ENCODE measurements at regions not wholly inside any gene's neighbourhood (a gene's known extent, or its start where the extent isn't known, plus 50 kb on each side); places are given as distances from the start of the nearest gene placed in this dataset.
"Not testable (repeated sequence)": the region's sequence is repeated elsewhere in the genome, so short reads cannot be mapped to it uniquely, and the experiment has no call there.

DNA sequence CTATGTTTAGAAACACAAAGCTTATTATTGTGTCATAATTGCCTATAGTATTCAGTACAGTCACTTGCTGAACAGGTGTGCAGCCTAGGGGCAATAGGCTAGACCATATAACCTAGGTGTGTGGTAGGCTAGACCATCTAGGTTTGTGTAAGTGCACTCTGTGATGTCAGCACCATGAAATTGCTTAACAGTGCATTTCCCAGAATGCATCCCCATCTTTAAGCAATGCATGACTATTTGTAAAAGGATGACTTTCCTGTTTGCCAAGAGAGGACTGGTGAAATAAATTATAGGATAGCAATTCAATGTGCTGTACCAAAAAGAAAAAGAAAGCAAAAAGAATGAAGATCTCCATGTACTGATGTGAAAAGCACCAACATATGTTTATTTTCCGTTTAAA is 288.7 kb upstream of the AUTS2 start:
- no peak for DNase-seq
- H3K27ac Mint-ChIP-seq = no peak overlapping the region
- ATAC-seq = no peak
- H3K4me3 Mint-ChIP-seq = no peak overlapping the region
- peaks cover 4 to 14% of the 10 kb centered on the region in 2 donors for H3K9me3 Mint-ChIP-seq
- no peaks in the 10 kb centered on the region for H3K27me3 Mint-ChIP-seq
- no peaks in the 10 kb centered on the region for H3K4me1 Mint-ChIP-seq

DNA sequence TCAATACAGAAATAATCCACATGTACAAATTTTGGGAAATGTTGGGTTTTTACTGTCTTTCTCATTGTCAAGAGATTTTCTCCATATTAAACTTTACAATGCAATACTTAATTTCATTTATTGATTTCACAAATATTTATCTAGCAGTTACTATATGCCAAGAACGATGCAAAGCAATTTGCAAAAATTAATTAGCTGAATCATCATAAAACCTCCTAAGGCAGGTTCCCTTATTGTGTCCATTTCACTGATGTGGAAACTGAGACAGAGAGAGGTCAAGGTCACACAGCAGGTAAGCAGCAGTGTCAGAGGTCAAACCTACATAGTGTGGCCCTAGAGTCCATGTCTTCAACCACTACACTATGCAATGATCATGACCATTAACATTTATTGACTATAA is 286.8 kb upstream of the AUTS2 start:
- Mint-ChIP-seq H3K27ac (no peak overlapping the region), H3K9me3 (peaks cover 11 to 13% of the 10 kb centered on the region in 2 donors), H3K27me3 (no peaks in the 10 kb centered on the region), H3K4me1 (peaks cover 3% of the 10 kb centered on the region), H3K4me3 (no peak overlapping the region)
- DNase-seq (no peak), ATAC-seq (no peak)

DNA sequence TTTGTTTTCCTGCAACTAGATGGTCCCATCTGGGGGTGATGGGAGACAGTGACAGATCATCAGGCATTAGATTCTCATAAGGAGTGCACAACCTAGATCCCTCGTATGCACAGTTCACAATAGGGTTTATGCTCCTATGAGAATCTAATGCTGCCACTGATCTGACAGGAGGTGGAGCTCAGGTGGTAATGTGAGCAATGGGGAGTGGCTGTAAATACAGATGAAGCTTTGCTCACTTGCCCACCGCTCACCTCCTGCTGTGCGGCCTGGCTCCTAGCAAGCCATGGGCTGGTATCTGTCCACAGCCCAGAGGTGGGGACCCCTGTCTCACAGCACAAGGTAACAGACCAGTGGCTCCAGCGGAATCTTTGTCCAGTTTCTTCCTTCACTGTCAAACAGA is 284.4 kb upstream of the AUTS2 start:
- Mint-ChIP-seq H3K4me1 (peaks cover 11% of the 10 kb centered on the region), H3K9me3 (peaks cover 16% of the 10 kb centered on the region in 2 donors)
- not testable (repeated sequence) for ATAC-seq, H3K27me3 Mint-ChIP-seq, DNase-seq, H3K4me3 Mint-ChIP-seq, H3K27ac Mint-ChIP-seq

DNA sequence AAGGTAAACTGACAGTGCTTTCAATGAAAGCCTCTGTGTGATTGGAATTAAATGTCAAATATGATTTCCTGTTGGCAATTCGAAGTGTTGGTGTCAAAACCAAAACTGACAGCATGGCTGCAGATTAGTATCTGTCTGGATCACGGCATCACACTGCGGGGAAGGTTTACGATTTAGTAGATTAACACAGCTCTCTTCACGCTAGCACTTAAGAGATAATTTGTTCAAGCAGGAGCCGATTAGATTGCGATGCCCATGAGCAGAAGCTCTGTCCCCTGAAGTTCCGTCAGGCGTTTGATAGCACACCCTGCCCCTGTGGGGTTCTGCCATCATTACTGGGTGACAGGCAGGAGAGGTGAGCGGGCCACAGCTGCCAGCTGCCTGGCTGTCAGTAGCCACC is 279.5 kb upstream of the AUTS2 start:
- ATAC-seq = no peak
- H3K4me3 Mint-ChIP-seq = no peak overlapping the region
- H3K9me3 Mint-ChIP-seq = peaks cover 16% of the 10 kb centered on the region in 2 donors
- H3K4me1 Mint-ChIP-seq = peaks cover 11% of the 10 kb centered on the region
- H3K27ac Mint-ChIP-seq = no peak overlapping the region
- no peaks in the 10 kb centered on the region for H3K27me3 Mint-ChIP-seq
- no peak for DNase-seq

DNA sequence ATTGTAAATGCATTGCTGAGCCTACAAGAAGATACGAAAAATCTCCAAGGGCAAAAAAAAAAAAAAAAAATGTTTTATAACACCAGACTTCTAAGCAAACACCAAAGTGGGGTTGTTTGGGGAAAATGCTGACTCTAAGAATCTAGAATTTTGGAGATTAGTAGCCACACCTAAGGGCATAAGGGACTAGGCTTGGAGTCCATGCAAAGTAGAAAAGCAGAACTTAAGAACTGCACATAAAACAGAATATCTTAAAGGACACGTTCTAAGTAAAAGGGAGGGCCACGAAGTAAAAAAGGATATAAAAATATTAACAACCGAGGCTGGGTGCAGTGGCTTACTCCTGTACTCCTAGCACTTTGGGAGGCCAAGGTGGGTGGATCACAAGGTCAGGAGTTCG is 269.8 kb upstream of the AUTS2 start:
- no peak overlapping the region for H3K27ac Mint-ChIP-seq
- H3K4me3 Mint-ChIP-seq = no peak overlapping the region
- no peak for ATAC-seq
- no peak for DNase-seq
- H3K27me3 Mint-ChIP-seq = no peaks in the 10 kb centered on the region
- no peaks in the 10 kb centered on the region for H3K4me1 Mint-ChIP-seq
- peaks cover 0 to 14% of the 10 kb centered on the region in 2 donors for H3K9me3 Mint-ChIP-seq

DNA sequence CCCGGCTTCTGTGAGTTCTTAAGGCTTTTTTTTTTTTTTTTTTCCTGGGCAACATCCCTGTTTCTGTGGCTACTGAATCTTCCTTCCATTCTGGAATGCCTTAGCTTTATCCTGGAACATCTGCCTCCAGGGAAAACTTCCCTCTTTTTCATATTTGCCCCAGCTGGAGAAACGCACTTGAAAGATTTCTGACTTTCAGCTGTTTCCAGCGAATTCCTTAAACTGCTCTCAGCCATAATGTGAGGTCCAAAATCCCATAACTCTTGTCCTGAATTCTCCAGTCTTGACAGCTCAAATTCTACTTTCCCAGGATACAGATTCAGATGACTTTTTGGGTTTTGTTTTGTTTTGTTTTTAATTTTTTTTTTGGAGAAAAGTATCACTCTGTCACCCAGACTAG is 263.6 kb upstream of the AUTS2 start:
- Mint-ChIP-seq H3K27ac (no peak overlapping the region), H3K27me3 (no peaks in the 10 kb centered on the region), H3K4me1 (no peaks in the 10 kb centered on the region), H3K4me3 (no peak overlapping the region), H3K9me3 (peaks cover 0 to 21% of the 10 kb centered on the region in 2 donors)
- DNase-seq (no peak), ATAC-seq (no peak)

DNA sequence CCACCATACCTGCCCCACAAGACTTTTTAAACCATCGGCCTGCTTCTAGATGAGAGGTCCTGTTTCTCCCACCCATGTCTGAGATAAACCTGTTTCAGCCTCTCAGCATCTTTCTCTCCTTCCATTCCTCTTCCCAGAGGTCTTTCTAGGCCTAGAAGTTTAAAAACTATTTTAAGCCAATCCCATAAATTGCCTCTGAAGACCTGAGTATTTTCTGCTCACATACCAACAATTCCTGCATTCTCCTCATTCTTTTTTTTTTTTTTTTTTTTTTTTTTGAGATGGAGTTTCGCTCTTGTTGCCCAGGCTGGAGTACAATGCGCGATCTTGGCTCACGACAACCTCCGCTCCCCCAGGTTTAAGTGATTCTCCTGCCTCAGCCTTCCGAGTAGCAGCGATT is 262.9 kb upstream of the AUTS2 start:
- H3K4me3 Mint-ChIP-seq = no peak overlapping the region
- H3K4me1 Mint-ChIP-seq = no peaks in the 10 kb centered on the region
- H3K9me3 Mint-ChIP-seq = peaks cover 0 to 15% of the 10 kb centered on the region in 2 donors
- H3K27ac Mint-ChIP-seq = no peak overlapping the region
- H3K27me3 Mint-ChIP-seq = no peaks in the 10 kb centered on the region
- DNase-seq (no peak), ATAC-seq (no peak)

DNA sequence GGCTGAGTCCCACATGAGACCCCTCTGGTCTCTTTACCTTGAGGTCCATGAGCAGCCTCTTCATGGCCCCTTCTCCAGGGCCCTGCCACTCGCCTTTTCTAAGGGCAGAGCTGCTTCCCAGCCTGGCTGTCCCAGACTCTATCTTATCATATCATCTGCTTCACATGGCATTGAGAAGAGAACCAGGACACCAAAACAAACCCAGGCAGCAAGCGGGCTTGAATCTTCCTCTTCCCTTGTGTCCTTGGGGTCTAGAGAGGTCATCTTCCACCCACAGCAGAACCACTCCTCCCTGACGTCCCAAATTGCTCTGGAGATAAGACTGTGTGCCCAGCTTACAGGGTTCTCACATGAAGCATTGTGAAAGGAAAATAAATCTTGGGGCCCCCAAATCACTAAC is 261.3 kb upstream of the AUTS2 start:
- H3K4me3 Mint-ChIP-seq = no peak overlapping the region
- DNase-seq (no peak), ATAC-seq (no peak)
- no peak overlapping the region for H3K27ac Mint-ChIP-seq
- H3K27me3 Mint-ChIP-seq = no peaks in the 10 kb centered on the region
- H3K4me1 Mint-ChIP-seq = no peaks in the 10 kb centered on the region
- peaks cover 4 to 16% of the 10 kb centered on the region in 2 donors for H3K9me3 Mint-ChIP-seq

DNA sequence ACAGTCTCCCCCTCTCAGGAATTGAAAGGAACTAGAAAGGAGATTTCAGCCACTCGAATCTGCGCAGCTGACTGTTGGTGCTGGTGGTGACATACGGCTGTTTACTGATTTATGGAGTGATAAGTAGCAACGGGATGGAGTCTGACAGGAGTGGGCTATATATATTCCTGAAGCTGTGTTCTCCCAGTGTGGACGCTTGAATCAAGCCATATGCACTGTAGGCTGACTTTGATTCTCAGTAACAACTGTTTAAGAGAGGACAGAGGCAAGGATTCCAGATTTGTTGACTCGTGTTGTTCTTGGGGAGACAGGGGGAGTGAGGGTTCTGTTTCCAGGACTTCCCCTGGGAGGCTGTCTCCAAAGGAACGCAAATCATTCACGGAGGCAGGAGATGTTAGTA is 260.1 kb upstream of the AUTS2 start:
- Mint-ChIP-seq H3K9me3 (peaks cover 4 to 16% of the 10 kb centered on the region in 2 donors), H3K27ac (no peak overlapping the region), H3K4me3 (no peak overlapping the region), H3K27me3 (no peaks in the 10 kb centered on the region), H3K4me1 (no peaks in the 10 kb centered on the region)
- ATAC-seq = no peak
- DNase-seq = no peak

DNA sequence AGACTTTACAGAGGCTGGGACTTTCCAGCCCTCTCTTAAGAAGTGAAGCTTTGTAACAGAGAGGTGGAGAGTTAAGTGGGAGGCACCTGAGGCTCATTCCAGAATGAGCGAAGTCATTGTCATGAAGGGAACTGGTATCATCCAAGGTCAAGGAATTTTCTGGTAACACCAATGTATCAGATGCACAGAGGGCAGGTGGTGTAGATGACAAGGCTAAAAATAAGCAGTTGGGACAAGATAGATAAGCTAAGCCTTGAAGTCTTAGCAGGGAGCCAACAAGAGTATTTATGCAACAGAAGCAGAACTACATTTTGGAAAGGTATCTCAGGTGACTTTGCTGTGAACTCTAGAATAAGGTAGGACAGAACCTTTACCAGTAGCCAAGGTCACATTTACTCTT is 257.0 kb upstream of the AUTS2 start:
- no peaks in the 10 kb centered on the region for H3K4me1 Mint-ChIP-seq
- H3K27ac Mint-ChIP-seq = no peak overlapping the region
- no peaks in the 10 kb centered on the region for H3K27me3 Mint-ChIP-seq
- DNase-seq (no peak), ATAC-seq (no peak)
- H3K9me3 Mint-ChIP-seq = peaks cover 4 to 8% of the 10 kb centered on the region in 2 donors
- H3K4me3 Mint-ChIP-seq = no peak overlapping the region

DNA sequence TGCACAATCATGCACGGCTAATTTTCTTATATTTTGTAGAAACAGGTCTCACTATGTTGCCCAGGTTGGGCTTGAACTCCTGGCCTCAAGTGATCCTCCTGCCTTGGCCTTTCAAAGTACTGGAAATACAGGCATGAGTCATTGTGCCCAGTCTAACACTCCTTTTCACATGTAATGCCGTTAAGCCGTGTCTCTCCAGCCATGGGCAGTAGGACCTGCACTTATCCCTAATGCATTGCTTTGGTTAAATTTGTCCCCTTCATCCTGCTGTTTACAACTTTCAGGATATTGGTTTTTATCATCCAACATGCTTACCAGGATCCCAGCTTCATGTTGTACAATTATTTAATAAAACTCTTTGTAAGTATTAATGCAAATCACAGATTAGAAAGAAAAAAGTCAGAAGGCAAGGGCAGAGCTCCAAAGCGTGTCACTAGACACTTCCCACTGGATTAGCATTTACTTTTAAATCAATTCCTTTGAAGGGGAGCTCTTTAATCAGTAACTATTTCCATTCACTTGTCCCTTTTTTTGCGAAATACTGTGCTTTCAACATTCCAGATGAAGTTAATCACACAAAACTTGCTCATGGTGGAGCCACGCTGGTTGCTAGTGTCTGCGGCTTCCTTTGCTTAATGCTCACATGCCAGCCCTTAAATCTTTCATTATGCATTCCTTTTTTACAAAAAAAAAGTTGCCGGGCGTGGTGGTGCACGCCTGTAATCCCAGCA is 256.0 kb upstream of the AUTS2 start:
- no peak overlapping the region for H3K27ac Mint-ChIP-seq
- H3K4me3 Mint-ChIP-seq = no peak overlapping the region
- H3K27me3 Mint-ChIP-seq = no peaks in the 10 kb centered on the region
- H3K9me3 Mint-ChIP-seq = peaks cover 4 to 8% of the 10 kb centered on the region in 2 donors
- no peaks in the 10 kb centered on the region for H3K4me1 Mint-ChIP-seq
- ATAC-seq (no peak), DNase-seq (no peak)

DNA sequence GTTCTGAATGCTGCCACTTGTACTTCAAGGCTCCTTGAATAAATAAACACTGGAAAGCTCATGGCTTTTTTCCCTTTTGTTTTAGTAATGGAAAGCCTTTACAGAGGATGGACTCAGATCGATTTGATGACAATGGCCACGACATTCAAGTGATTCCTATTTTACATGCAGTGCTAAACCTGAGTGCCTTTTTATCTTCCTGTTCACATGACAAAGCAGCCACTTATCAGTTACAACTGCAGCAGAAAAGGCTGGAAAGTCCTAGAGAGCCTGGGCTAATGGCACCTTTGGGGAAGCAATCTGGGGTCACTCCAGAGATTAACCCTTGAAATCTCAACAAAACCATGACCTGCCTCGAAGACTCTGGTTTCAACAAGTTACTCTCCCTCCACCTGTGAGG is 249.0 kb upstream of the AUTS2 start:
- ATAC-seq (no peak), DNase-seq (no peak)
- Mint-ChIP-seq H3K4me3 (no peak overlapping the region), H3K9me3 (no peaks in the 10 kb centered on the region), H3K27me3 (no peaks in the 10 kb centered on the region), H3K4me1 (no peaks in the 10 kb centered on the region), H3K27ac (no peak overlapping the region)

DNA sequence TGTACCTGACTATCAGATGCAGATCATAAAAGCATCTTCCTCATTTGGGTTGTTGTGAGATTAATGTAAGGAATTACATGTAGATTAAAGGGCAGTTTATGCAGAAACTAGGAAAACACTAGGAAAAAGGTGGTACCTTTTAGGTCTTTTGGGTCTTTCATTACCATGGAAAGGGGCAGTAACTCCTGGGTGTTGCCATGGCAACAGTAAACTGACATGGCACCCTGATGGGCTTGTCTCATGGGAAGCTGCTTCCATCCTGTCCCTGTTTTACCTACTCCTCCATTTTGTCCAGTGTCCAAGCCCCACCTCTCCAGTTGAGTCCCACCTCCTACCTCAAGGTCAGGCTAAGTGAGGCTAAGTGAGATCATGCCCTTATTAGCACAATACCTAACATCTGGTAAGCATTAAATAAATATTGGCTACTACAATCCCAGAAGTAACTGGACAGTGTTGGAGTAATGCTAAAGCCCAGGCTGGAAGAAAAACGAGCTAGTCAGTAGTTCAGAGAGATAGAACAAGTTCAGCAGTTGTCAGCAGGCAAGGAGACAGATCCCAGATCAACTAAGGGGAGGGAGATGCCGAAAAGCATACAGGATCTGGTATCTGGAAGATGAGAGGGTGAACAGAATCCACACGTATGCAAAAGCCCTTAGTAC is 240.0 kb upstream of the AUTS2 start:
- Mint-ChIP-seq H3K4me3 (no peak overlapping the region), H3K4me1 (no peaks in the 10 kb centered on the region), H3K27me3 (no peaks in the 10 kb centered on the region), H3K9me3 (peaks cover 0 to 6% of the 10 kb centered on the region in 2 donors), H3K27ac (no peak overlapping the region)
- DNase-seq (no peak), ATAC-seq (no peak)

DNA sequence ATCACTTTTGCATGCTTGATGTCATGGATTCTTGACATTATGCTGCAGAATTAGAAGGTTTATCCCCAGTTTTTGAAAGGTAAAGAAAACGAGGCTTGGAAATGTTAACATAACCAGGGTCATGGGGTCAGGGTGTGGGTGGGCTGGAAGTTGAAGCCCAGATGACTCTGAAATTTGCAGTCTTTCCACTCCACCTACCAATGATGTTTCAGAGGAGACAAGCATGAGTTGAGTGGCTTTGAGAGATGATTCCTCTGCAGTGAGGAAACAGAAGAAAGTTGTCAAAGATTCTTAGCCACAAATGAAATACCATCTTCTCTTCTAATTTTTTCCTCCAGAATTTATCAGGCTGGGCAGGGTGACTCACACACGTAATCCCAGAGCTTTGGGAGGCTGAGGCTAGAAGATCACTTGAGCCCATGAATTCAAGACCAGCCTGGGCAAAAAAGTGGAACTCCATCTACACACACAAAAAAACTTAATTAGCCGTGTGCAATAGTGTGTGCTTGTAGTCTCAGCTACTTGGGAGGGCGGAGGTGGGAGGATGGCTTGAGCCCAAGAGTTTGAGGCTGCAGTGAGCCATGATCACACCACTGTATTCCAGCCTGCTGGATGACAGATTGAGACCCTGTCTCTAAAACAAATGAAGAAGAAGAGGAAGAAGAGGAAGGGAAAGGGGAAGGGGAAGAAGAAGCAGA is 239.1 kb upstream of the AUTS2 start:
- no peak overlapping the region for H3K27ac Mint-ChIP-seq
- H3K4me3 Mint-ChIP-seq = no peak overlapping the region
- H3K27me3 Mint-ChIP-seq = no peaks in the 10 kb centered on the region
- H3K9me3 Mint-ChIP-seq = peaks cover 0 to 6% of the 10 kb centered on the region in 2 donors
- DNase-seq (no peak), ATAC-seq (no peak)
- H3K4me1 Mint-ChIP-seq = no peaks in the 10 kb centered on the region

DNA sequence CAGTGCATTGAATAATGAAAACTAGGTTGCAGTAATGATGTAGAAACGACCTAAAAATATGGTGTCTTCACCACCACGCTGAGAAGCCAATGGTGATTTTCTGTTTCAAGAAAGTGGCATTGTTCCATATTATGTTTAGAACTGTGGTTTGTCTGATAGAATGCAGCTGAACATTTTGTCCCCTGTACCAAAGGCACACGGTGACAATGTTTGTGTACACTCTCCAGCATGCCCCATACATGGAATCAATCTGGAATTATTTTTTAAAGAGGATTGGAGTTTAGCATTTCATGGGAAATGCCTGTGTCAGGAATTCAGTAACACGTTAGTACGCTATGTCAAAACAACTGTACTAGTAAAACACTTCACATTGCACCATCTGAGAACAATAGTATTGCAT is 237.4 kb upstream of the AUTS2 start:
- Mint-ChIP-seq H3K27me3 (no peaks in the 10 kb centered on the region), H3K4me1 (no peaks in the 10 kb centered on the region), H3K4me3 (no peak overlapping the region), H3K9me3 (peaks cover 0 to 6% of the 10 kb centered on the region in 2 donors), H3K27ac (no peak overlapping the region)
- DNase-seq (no peak), ATAC-seq (no peak)

DNA sequence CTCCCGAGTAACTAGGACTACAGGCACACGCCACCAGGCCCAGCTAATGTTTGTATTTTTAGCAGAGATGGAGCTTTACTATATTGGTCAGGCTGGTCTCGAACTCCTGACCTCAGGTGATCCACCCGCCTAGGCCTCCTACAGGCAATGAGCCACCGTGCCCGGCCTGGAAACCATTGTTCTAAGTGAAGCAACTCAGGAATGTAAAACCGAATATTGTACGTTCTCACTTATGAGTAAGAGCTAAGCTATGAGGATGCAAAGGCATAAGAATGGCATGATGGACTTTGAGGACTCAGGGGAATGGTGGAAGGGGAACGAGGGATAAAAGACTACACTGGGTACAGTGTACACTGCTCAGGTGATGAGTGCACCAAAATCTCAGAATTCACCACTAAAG is 235.1 kb upstream of the AUTS2 start:
- no peak for ATAC-seq
- no peak overlapping the region for H3K27ac Mint-ChIP-seq
- no peak overlapping the region for H3K4me3 Mint-ChIP-seq
- no peaks in the 10 kb centered on the region for H3K27me3 Mint-ChIP-seq
- no peaks in the 10 kb centered on the region for H3K4me1 Mint-ChIP-seq
- H3K9me3 Mint-ChIP-seq = no peaks in the 10 kb centered on the region
- DNase-seq = no peak

All from stimulated activated naive CD8-positive, alpha-beta T cell treated with anti-CD3 and anti-CD28 coated beads, Interleukin-15, amount 100 ng/mL, for 72 hours (primary cell).